HG03442 (cell line): ENCODE measurements at regions not wholly inside any gene's neighbourhood (a gene's known extent, or its start where the extent isn't known, plus 50 kb on each side); places are given as distances from the start of the nearest gene placed in this dataset.

ENCODE experiments used
- ATAC-seq: cut with Tn5 transposase; IDR thresholded peaks from one replicate; pipeline ENCODE4 v1.9.1; 2021; ENCODE audit warnings: mild to moderate bottlenecking, moderate library complexity; ENCODE audit not compliant: unreplicated experiment

DNA sequence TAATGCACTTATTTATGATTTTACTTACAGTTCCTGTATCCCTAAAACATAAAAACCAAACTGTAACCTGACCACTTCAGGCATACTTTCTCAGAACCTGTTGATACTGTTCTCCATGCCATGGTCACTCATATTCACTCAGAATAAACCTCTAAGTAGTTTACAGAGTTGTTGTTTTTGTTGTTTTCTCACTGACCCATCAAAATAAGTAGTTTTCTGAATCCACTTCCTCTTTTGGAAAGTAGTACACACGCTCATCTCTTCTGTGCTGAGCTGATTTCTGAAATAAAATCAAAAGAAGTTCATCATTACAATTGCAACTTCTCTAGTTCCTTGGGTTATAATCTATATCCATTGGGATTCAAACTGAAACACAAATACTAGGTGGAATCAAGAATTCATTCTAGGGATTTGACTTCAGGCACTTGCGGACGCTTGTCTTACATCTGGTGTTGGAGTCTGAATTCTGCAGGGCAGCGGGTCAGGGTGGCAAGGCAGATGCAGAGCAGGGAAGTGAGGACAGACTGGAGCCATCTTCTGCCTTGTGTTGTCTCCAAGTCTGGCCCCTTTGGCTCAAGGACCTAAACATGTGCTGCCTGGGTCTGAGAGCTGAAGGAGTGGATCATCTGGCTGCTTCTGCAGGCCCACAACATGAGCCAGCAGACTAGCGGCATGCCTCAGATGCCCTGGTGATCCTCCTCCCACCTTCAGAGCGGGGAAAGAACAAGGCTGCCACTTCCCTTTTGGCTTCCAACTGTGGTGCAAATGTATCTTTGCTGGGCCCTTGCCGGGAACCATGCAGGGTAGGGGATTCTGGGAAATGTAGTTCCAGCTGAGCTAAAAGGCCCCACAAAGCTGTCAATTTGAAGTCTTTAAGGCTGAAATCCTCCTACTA, 167.9 kb upstream of the MYLIP start:
- no peak for ATAC-seq

DNA sequence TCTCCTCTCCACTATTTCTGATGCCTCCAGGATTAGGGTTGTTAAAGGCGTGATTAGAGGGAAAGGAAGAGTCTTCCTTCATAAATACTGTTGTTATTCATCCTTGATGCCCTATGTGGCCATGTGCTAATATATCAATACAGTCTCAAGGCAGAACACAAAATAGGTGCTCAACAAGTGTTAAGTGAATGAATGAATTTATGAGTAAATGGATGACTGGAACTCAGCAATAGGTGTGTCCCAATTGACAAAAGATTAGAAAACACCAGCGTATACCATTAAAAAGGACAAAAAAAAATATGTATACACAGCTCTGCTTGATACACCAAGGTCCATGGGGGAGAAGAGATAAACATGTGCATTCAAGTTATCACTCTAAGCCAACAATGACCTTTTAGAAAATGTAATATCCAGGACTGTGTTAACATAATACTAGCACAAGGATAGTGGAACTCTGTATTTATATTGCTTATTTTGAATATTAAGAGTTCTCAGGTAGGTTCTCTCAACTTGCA, 171.2 kb upstream of the MYLIP start:
- ATAC-seq = no peak

DNA sequence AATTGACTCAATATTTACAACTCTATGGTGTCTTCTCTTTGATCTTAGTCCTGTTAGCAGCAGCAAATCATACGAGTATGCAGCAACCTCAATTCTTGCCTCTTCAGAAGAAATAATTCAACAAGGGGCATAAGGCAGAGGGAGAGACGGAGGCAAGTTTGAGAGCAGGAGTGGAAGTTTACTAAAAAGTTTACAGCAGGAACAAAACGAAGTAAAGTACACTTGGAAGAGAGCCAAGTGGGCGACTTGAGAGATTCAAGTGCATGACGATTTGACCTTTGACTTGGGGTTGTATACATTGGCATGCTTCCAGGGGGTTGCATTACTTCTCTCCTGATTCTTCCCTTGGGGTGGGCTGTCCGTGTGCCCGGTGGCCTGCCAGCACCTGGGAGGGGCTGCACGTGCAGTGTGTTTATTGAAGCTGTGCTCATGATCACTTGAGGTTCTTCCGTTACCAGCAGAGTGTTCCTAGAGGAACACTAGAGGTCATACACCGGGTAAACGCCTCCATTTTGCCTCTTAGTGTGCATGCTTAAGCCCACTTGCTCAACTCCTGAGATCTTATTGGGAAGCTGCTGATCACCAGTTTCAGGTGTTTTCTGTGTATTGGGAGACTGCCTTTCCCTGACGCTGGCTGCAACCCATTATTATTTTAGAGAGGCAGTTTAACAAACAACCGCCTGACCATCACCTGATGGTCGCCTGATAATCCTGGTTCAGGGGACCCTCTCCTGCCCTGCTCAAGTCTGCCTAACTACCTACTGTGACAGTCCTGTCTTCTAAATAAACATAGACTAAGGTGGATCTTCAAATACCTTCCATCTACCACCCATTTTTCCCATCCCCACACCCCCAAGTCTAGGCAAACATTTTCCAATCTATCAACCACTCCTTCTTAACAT, 172.4 kb upstream of the MYLIP start:
- no peak for ATAC-seq

DNA sequence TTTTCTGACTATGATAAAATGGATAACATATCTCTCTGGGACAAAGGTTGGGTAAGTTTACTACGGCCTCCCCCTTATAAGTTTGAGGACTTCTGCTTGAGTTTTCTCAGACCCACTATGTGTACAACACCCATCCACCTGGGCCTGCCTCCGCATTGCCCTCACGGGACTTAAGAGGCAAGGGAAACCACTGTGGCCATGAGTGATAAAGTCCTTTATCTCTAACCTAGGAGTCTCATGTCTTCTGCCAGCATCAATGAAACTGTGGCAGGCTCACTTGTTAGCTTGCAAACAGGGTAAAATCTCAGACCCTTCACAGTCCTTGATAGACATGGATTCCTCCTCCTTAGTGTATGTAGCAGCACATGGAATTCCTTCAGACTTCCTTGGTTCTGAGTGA, 173.4 kb upstream of the MYLIP start:
- ATAC-seq = no peak

DNA sequence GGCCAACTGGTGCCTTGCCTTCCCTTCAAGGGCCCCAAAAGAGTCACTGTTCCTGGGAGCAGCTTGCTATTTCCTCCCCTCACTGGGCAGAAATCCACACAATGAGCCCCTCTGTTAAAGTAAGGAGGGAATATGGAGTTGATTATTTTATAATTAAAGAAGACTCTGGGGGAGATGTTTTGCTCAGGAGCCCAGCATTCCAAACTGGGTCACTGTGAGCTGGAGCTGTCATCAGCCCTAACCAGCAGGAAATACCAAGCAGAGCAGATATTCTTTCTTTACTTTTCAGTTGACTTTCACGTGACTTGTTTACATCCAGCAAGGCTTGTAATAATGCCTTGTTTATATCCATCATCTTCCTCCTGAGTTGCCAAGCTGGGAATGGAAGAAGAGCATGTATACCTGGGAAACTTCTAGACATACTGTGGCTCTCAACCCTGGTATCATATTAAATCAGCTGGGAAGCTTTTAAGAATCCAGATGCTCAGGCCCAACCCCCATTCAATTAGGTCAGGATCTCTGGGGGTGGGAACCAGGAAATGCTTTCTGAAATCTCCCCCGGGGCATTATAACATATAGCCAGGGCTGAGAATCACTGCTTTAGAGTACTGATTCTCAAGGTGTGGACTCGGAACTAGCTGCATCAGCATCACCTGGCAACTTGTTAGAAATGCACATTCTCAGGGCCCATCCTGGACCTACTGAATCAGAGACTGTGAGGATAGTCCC, 175.6 kb upstream of the MYLIP start:
- ATAC-seq = no peak

DNA sequence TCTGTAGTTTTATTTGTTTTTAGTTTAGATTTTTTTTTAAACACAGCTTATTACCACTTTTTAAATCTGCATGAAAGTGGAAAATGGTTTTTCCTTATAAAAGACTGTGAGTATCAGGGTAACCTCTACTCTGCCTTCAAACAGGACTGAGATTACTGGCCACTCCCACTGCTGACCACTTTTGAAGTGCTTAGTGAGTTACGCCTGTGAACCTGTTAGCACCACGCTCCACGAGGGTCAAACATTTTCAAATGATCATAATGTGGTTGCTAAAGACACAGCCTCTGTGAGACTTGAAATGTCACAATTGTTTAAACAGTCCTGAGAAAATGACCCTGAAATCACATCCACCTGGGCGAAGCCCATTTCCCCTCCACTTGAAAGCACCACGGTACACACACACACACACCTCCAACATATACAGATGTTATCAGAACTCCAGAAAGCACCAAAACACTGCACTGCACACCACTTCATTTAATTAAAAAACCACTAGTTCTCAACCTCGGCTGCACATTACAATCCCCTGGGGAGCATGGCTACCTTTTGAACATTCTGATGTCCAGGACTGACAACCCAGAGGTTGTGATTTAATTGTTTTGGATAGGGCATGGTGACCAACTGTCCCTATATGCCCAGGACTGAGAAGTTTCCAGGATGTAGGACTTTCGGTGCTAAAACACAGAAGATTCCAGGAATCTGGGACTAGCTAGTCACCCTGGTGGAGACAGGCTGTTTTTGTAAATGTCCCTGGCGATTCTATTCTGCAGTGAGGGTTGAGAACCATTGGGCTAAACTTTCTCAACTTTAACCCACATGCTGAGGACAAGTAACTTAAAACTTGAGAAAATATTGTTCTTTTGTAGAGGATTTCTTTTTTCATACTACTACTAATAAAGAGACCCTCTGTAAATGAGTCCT, 176.4 kb upstream of the MYLIP start:
- no peak for ATAC-seq

DNA sequence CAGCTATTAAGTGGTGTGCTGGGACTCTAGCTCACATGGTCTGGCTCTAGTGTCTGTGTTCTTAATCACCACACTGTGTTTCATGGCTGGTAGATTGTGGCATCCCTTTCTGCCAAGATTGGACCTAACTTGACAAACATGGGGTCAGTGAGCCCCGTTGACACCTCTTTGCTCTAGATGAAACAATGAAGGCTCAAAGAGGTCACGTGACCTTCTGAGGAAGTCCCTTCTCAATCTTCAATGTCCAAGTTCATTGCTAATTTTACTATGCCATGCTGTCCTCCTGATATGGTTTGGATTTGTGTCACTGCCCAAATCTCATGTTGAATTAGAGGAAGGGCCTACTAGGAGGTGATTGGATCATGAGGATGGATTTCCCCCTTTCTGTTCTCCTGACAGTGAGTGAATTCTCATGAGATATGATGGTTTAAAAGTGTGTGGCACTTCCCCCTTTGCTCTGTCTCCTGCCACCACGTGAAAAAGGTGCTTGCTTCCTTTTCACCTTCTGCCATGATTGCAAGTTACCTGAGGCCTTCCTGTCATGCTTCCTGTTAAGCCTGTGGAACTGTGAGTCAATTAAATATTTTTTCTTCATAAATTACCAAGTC, 177.8 kb upstream of the MYLIP start:
- ATAC-seq = no peak

DNA sequence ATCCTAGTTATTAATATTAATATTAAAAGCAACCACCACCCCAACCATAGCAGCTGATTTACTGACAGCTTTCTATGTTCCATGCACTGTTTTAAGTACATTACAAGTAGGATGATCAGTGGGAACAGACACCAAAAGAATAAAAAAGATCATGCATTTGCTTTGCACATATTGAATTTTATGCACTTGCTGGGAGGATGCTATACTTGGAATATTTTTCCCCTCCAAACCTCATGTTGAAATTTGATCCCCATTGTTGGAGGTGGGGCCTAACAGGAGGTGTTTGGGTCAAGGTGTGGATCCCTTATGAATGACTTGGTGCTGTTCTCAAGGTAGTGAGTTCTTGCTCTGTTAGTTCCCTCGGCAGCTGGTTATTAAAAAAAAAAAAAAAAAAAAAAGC, 178.9 kb upstream of the MYLIP start:
- no peak for ATAC-seq

DNA sequence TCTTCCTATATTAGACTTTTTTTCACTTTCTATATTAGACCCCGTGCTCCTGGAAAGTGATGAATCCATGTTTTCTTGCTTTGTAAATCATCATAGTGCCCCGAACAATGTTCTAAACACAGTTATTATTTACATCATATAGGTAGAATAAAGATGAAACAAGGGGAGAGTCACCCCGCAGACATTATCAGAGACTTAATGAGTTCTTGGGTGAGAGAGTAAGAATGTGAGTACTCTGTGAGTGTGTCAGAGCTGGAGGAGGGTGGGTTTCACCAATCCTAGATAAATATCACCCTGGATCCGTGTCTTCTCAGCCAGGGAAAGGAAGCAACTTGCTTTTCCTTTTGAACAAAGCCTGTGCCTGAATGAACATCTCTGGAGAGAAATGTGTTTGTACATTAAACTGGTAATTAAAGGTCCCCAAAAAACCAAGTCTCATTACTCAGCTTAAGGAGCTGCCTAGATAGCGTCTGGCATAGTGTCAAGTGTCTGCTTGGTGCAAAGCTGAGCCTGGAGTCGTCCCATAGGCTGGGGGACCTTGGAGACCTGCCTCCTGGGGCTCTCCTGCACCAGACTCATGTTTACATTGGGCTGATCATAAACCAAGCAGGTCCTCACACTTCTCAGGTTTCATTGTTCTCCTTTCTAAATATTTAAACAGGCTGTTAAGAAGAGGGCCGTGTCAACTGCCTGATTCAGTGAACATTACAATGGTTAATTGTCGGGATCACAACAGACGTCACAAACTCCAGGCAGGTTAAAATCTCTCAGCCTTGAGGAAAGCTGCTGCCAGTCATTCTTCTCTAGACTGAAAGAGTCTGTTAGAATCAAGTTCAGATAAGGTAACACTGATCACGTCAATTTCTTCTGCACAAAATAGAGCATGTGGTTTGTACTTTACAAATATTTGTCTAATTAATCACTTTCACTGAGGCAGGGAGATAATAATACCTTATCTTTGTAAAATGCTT, 179.7 kb upstream of the MYLIP start:
- ATAC-seq = no peak

DNA sequence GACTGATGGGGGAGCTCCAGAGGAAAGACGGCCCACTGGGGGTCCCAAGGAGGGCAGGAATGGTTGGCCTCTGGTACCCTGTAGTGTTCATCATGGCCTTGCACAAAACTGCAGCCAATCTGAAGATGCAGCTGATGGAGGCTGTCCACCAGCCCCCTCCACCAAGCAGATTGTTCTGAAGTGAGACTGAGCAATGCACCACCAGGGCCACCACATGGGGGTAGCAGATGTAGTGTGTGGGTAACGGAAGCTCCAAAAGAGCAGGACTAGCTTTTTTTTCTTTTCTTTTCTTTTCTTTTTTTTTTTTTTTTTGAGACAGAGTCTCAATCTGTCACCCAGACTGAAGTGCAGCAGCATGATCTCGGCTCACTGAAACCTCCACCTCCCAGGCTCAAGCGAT, 181.0 kb upstream of the MYLIP start:
- ATAC-seq = no peak

DNA sequence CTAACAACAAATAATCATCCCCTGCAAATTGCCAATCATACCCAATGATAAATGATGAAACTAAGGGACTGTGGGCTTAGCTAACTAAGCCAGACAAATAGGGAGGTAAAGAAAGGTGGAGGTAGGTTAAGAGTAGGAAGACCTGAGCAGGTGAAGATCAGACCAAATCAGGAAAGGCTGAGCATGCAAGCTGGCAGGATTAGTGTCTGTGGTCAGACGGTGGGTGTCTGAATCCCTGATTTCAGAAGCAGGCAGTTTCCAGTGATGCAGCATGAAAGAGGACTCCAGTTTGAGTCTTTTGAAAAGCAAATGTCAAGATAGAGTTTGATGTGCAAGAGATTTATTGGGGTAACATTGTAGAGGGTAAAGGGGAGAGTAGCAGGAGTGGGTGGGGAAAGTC, 181.4 kb upstream of the MYLIP start:
- no peak for ATAC-seq

DNA sequence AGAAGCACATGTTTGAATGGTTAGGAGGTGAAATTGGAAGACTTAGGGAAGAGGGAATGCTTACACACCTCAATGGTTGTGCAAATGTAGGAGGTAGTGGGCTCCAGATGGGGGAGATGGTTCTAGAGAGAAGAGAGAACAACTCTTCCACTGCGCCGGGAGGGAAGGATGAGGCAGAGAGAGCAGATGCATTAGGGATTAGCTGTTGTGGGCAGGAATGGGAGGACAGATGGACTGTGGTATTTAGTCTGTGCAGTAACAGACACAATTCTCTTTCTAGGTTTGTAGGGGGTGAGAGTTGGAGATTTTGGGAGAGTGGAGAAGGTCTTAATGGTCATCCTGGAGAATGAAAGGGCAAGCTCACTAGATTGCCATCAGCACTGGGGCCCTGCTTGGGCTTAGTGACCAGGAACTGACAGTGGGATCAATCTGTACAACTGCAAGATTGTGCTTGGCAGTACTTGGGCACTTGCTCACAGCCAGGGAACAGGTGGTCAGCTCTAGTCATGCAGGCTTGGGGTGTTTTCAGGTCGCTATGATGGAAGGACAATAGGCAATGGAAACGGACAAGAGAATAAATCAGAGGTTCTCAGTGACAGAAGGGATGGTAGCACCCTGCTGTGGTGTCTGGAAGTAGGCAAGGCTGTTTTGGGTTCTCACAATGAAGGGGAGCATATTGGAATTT, 182.0 kb upstream of the MYLIP start:
- ATAC-seq = no peak

DNA sequence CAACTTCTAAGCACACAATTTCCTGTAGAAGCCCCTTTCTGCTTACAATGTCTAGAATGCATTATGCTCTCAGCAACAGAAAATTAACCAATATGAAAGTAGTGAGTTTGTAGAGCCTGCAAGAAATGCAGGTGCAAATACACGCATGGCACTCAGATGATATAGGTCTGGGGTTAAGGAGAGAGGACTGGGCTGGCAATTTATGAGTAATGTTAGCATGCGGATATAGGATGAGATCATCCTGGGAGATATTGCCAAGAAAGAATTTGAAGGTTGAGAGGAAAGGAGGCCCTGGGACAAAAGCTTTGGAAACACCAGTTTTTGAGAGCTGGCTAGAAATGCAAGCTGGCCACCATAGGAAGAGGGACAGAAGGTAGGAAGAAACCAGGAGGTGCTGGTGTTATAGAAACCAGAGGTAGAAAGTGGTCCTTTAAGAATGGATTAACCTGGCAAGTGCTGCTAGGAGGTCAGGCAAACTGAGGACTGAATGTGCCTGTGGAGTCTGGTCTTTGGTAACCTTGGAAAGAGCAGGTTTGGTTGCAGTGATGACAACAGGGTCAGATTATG, 183.2 kb upstream of the MYLIP start:
- ATAC-seq = no peak

DNA sequence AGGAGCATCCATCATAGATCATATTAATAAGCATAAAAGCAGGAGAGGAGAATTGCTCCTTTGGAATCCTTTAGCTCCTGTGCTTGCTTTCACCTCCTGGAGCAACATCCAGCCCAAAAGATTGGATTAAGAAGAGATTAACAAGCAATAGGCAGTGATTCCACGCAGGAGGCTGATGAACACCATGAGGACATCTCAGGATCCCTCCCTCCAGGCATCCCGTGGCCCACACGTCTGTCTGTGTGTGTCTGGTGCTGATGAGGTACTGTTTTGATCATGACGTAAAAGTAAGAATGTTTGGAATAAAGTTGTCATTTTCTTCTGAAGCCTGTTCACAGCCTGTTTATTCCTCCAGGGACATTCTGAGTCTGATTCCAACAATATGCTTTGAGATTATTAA, 185.5 kb upstream of the MYLIP start:
- no peak for ATAC-seq

DNA sequence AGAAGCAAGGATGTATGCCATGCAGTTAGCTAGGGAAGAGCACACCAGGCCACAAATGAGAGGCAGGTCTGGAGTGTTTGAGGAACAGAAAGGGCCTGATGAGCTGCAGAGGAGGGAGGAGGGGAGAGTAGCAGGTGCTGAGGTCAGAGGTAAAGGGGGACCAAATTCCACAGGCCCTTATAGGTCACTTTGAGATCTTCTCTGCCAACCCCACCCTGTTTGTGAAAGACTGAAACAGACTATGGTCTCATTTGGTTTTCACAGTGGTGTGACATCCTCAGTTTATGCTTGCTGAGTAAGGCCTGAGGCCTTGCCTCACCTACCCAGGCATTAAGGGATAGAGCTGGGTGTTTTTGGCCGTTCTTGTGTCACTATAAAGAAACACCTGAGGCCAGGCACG, 187.7 kb upstream of the MYLIP start:
- no peak for ATAC-seq

DNA sequence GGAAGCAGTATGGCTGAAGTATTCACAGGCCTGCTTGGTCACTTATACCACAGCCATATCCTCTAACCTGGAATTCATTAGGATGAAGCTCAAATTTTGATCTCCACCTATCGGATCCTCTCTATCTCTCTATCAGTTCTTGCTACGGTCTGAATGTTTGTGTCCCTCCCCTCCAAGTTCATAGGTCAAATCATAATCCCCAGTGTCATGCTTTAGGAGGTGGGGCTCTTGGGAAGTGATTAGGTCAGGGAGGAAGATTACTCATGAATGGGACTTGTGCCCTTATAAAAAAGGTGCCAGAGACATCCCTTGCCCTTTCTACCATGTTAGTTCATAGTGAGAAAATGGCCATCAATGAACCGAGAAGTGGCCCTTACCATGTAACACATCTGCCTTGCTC, 190.8 kb upstream of the MYLIP start:
- ATAC-seq = no peak

DNA sequence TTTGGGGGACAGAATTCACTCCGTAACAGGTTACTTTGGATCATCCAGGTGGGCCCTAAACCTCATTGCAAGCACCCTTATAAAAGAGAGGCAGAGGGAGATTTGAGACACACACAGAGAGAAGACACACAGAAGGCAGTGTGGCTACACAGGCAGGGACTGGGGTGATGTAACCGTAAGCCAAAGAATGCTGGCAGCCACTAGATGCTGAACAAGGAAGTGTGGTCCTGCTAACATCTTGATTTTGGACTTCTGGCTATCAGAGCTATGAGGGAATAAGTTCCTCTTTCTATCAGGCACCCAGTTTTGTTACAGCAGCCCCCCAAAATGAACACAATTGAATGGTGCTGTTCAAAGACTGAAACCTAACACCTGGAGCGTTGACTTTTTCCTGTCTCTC, 191.3 kb upstream of the MYLIP start:
- no peak for ATAC-seq

DNA sequence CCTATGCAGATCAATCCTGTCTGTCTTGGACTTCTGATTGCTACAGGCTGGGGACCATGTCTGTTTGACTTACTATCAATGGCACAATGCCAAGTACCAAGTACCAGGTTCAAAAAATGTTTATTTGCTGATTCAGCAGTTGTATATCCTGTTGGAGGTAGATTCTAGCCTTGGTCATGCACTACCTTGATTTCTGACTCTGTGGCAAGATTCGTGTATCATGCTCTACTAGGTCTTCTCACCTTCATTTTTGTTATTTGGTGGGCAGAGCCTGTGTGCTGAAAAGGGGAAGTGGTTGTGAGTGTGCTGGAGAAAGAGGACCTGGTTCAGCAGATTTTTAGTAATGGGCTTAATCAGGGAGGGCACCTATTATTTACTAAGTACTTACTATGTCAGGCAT, 192.4 kb upstream of the MYLIP start:
- ATAC-seq = peak; percentile 76
